ENCODE measurements at regions not wholly inside any gene's neighbourhood (a gene's known extent, or its start where the extent isn't known, plus 50 kb on each side); places are given as distances from the start of the nearest gene placed in this dataset.
"Not testable (repeated sequence)": the region's sequence is repeated elsewhere in the genome, so short reads cannot be mapped to it uniquely, and the experiment has no call there.

DNA sequence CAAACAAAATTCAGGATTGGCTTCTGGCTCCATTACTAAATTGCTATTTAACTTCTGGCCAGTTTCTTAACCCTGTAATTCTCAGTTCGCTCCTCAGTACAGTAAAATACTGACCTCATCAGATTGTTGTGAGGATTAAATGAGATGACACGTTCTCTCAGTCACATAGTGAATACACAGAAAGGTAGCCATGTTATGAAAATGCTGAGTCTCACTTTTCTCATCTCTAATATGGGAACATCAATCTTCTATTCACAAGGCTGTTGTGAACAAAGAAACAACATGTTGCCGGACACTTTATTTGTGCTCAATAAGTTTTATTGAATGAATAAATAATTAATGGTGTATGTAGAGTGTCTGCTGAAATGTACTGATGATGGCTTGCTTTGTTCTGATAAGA is 924.5 kb upstream of the GOT2 start:
- no peak for DNase-seq

DNA sequence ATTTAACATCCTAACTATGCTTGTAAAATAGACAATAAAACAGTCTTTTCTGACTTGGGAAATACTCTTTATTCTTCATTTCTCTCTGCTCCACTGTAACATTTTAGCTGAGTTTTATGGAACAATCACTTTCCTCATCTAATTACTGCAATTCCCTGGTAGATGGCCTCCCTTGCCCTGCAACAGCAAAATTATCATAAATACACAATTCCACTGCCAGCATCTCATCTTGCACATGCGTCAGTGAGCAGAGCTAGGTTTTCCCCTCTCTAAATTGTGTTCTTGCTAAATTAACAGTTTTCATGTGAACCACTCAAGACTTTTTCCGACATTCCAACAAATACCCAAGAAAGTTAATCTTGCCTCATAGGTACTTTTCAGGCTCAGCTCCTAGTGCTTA is 920.9 kb upstream of the GOT2 start:
- no peak for DNase-seq

DNA sequence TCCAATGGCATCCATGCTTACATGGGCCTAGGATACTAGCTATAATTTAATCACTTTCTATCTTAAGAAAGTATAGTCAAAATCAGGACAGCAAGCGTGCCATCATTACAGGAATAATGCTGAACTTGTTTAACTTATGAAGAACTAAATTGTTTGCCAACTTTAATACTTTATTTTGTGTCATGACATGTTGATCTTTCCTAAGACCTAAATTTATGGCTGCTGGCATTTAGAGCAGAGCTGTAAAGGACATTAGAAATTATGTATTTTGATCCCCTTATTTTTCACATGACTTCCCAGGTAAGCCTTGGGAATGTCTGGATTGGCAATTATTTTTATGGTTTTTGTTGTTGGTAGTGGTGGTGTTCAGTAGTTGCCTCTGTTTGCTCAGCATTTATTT is 920.3 kb upstream of the GOT2 start:
- DNase-seq, result no peak

DNA sequence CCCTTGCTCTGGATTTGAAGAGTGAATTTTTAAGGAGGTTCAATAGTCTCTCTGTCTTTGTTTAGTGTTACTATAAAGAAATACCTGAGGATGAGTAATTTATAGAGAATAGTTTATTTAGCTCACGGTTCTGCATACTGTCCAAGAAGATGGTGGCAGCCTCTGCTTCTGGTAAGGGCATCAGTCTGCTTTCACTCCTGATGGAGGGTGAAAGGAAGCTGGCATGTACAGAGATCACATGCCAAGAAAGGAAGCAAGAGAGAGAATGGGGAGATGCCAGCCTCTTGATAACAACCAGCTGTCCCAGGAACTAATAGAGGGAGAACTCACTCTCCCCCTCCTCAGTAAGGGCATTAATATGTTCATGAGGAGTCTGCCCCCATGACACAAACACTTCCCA is 917.5 kb upstream of the GOT2 start:
- no peak for DNase-seq

DNA sequence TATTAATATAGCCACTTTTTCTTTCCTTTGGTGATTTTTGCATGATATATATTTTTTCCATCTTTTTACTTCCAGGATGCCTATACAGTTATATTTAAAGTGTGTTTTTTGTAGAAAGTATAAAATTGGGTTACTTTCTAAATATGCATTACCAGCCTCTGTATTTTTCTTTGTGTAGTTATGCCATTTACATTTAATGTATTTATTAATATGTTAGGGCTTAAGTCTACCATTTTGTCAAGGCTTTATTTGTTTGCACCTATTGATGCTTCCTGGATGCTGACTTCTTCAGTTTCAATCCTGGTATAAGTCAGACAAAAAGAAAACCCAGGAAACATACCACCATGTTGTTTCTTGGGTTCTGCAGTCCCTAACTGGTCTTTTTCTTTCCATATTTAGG is 911.1 kb upstream of the GOT2 start:
- no peak for DNase-seq

DNA sequence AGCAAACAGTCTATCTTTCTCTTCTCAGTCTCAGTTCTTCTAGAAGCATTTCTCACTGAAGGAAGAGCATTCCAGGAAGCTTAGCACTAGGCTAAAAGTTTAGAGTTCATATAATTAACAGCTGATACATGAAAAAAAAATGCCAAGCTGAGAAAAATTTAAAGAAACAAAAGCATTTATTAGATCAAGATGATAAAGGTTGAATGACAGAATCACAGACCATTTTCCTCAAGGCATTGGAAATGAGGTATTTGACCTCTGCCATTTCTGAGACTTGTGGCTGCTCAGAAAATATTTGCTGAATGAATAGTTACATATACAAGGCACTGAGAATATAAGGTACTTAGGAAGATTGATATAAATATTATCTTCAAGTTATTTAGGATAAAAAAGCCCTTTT is 901.6 kb upstream of the GOT2 start:
- no peak for DNase-seq

DNA sequence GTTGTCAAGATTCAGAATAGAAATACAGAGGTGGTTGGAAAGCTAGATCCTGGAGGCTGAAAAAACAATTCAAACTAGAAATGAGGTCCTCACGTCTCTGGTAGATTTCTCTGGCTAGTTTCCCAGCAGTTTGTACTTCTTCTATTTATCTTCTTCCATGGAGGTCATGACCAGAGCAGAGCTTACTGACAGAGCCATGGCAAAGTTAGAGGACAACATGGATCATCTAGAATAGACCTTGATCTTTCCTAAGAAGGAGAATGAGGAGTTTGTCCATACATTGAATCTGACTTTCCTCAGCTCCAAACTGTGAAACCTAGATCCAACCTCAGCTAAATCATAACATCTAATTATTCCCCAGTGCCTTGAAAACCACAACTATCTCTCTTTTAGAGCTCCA is 900.8 kb upstream of the GOT2 start:
- no peak for DNase-seq

DNA sequence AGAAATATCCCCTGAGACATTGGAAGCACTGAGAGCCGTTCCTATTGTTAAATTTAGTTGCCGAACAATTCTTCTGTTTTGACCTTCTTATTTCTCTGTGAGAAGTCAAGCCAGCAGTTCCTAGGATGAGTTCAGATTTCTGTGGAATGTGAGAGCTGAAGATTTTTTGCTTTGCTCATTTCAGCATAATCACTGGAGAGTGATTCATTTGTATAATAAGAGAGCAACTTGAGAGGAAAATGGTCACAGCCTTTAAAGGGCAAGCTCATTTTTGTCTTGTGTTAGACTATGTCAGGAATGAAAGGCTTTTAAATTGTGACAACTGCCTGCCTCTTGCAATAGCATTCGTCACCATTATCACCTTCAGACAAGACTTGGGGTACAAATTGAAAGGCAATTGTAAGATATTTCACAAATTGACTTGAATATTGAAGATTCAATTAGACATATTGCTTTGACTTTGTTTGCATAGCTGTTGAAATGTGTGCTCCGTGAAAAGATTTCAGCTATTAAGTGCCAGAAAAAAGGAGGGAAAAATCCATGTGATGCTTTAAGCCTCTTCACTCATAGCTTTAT is 900.0 kb upstream of the GOT2 start:
- no peak for DNase-seq

DNA sequence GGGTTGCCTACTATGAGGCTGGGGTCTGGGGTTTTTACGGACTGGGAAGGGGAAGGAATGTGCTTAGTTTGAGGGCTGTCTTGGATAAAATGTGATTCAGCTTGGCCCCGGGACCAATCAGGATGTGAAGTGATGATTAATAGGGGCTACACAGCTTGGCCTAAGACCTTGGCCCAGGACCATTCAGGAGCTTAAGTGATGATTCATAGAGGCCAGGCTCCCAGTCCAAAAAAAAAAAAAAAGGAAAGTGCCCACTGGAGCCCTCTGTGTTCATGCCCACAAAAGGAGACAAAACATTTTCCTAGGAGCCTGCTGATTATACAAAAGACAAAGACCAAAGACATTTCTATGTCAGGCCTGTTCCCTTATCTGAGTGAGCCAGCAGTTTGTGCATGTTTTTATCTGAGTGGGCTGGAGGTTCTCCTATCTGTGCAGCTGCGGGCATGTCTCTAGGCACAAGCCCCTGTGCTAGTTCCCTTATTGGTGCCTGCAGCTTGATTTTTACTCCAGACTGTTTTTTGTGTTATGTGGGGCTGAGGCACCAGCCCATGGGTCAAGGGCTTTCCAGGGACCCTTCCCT is 898.2 kb upstream of the GOT2 start:
- DNase-seq, result no peak

DNA sequence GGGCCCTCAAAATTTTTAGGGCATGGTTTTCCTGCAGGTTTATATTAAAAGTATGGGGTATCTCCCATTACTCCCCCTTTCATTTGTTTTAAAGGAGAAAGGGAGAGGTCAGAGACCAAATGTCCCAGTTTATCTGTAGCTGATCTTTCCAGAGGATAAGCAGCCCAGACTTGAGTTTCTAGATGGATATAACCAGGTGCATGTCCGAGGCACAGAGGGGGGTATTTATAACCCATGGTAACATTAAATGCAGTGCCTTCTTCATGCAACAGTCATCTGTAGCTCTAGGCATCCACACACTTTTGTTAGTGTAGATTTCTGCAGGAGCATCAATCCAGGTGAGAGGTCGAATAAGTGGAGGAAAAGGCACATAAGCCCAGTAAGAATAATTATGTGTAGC is 890.3 kb upstream of the GOT2 start:
- DNase-seq, result not testable (repeated sequence)

DNA sequence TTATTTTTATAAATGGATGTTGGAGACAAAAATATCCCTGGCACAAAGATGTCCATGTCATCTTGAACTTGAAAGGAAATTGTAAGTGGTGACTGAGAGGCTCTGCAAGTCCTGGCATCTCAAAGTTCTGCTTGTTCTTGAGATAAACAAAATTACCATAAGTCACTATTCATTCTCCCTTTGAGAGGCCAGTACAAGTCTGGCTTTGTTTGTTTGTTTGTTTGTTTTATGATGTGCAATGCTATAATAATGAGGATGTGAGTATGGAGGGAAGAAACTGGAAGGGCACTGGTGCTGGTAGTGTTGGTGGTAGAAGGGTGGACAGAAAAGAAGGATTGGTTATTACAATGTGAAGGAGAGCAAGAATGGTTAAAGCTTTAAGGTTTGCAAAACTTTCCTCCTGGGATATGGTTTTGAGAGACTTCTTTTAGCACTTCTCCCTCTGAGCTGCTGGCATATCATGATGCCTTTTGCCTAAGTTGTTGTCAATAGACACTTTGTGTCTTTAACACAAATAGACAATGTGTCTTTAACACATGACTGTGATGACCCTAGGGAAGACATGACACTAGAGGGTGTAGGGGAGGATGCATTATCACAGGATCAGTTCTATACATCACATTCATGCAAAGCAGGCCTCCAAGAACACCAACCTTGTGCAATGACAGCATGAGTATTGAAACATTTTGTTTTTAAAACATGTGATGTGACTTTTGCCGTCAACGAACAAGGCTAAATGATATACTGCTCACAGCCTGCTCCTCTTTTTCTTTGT is 880.5 kb upstream of the GOT2 start:
- no peak for DNase-seq

DNA sequence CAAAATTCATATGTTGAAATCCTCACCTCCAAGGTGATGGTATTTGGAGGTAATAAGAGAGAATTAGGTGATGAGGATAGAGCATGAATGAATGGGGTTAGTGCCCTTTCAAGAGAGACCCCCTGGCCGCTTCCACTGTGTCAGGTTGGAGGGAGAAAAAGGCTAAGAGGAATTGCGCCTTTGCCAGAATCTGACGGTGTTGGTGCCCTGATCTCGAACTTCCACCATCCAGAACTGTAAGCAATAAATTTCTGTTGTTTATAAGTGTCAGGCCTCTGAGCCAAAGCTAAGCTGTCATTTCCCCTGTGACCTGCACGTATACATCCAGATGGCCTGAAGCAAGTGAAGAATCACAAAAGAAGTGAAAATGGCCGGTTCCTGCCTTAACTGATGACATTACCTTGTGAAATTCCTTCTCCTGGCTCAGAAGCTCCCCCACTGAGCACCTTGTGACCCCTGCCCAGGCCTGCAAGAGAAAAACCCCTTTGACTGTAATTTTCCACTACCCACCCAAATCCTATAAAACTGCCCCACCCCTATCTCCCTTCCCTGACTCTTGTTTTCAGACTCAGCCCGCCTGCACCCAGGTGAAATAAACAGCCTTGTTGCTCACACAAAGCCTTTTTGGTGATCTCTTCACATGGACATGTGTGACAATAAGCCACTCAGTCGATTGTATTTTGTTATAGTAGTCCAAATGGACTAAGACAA is 878.9 kb upstream of the GOT2 start:
- not testable (repeated sequence) for DNase-seq

DNA sequence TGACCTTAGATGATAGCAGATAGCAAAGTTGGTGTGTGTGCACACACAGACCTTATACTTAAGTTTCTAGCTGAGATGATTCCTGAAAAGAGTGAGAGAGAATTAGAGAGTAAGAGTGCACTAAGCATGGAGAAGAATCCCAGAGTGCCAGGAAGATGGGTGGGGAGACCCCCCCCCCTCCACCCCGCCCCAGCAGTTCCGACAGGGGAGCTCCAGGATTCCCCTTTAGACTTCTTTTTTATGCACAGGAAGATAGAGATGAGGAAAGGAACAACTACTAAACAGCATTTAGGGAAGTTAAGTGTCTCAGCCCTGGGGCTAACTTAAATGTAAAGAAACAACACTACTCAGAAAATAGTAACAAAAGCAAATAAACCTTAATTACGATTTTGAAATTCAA is 878.0 kb upstream of the GOT2 start:
- no peak for DNase-seq

DNA sequence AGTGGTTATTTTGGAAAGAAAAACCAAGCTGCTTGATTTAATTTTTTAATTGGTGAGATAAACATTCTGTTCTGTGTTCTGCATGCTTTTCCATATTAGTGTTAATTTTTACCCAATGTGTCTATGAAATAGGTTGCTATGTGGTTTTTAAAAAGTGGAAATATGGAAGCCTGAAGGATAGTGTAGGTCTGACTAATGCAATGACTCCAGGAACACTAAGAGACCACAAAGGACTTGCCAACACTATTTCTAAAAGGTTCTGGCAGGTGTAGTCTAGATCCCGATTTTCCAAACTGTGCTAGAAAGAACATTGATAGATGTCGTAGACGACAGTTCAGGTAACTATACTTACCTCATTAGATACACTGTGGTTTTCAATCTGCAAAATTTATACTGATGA is 877.4 kb upstream of the GOT2 start:
- DNase-seq, result no peak

DNA sequence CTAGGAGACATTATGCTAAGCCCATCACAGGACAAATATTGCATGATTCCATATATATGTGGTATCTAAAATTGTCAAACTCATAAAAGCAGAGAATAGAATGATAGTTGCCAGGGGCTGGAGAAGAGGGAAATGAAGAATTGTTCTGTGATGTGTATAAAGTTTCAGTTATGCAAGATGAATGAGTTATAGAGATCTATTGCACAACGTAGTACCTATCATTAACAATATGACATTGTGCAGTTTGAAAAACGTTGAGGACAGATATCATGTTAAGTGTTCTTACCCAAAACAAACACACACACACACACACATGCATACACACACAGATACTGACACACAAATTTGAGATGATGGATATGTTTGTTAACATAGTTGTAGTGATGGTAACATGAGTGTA is 871.6 kb upstream of the GOT2 start:
- DNase-seq, result no peak

DNA sequence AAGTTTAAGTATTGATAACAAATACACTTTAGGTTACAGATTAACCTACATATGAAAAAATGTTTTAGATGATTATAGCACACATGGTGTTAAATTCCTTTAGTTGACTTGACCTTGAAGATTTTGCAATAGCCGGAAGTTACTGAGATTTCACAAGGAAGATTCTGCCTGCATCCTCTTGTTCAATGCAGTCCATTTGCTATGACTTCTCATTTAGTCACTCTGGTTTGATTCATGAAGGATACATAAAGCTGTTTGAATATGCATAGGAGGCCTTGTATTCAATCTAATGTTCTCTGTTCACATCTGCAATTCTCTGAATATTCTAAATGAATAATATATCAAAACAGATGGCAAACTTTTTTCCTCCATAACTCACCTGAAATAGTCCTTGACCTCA is 870.2 kb upstream of the GOT2 start:
- no peak for DNase-seq

DNA sequence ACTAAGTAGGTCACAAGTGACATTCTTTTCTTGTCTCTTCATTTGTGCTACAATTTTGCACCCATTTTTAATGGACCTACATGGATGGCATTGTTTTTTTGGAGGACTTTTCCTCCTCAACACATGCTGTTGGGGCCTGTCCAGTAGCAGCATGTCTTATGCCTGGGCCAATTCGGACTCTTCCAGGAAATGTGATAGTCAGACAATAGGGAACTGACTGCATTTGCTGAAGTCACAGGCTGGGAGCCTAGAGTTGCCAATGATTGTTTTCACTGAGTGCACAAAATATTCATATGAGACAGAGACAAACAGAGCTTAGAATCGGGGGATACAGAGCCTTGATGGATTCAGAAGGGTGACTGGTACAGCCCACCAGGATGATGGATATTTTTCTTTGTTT is 867.3 kb upstream of the GOT2 start:
- DNase-seq, result no peak

DNA sequence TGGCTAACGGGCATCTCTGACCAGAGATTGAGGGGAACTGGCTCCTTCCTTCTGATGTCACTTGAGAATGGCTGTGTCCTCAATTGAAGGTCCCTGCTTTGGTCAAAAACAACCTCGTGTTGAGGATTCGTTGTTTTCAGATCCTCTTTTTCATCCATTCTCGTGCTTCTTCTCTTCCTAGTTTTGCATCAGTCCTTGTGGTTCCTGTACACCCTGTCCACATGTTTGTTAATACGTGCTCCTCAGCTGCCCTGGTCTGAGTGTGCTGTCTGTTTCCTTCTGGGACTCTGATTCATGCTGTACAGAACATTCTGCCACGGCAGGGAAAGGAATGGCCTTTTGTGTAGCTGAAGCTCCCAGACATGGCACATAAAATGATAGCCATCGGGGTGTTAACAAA is 863.2 kb upstream of the GOT2 start:
- no peak for DNase-seq

DNA sequence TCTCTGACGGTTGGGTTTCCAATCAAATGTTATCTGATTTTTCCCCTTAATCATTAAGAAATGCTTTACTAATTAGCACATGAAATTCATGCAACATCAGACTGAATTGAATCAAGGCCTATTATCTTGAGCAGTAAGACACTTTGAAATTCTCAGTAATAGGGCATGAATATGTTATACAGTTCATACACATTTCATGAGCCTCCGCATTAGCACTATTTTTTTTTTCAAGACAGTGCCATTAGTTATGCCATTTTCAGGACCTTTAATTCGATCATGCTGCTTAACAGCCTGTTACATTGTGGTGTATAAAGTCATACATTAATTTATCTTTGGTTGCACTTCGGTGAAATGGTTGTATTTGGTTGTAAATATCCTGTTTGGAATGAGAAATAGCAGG is 862.6 kb upstream of the GOT2 start:
- DNase-seq, result no peak

DNA sequence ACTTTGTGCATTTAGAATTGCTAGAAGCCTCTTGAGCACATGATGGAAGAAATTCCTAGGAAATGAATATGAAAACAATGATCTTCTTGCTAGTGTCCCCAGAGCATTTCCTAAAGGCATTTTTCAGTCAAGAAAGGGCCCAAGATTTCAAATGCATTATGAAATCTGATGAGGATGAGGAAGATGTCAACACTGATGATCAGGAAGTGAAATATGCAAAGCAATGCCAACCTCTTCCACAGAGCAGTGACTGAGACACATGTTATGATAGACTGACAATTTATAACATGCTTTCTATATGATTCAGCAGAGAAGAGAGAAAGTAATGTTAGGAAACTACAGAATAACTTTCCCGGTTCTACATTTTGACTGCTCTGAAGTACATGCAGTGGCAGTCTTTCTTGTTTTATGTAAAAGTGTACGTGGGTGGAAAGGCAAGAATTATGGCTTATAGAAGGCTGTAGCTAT is 859.1 kb upstream of the GOT2 start:
- no peak for DNase-seq

DNA sequence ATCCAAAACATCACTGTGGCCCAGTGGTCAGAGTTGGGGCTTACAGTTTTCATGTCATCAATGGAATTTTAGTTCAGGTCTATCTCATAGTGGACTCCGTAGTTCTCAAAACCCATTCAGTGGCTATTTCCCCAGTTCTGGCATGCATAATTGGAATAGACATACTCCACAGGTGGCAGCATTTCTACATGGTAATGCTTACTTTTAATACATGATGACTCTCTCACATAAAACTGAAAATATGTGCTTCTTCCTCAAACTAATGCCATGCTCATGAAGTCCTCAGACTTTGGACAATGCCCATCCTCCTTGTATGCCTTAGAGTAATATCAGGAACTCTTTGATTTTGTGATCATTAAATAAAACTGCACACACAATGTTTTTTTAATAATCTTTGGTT is 857.4 kb upstream of the GOT2 start:
- DNase-seq, result no peak

DNA sequence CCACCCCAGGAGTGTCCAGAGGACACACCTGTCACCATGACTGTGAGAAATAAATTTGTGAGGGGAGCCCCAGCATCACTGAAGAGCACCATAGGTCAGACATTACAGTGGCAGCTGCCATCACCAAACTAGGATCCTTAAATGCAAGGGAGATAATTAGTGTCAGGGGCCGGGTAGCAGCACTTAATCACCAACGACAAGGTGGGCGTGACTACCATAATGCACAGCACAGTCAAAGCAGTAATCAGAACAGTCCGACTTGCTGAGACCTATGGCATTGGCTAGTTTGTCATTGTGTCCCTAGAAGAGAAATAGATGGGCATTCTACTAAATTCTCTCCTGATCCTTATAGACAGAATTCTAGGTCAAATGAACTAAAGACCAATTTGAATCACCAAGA is 856.7 kb upstream of the GOT2 start:
- DNase-seq, result no peak

DNA sequence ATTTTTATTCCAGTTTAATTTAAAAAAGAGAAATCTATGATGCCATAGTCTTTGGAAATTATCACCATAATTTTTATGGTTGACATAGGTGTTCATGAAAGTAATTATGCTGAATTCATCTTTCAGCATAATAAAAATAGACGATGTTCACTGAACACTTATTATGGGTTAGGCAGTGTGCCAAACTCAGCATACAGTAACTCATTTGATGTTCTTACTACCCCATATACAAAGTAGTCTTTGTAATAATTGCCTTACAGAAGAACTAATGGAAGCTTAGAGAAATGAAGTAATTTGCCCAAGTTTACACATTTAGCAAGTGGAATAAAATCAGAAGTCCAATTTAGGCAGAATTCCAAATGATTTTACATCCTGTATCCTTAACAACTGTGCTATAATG is 852.2 kb upstream of the GOT2 start:
- no peak for DNase-seq

DNA sequence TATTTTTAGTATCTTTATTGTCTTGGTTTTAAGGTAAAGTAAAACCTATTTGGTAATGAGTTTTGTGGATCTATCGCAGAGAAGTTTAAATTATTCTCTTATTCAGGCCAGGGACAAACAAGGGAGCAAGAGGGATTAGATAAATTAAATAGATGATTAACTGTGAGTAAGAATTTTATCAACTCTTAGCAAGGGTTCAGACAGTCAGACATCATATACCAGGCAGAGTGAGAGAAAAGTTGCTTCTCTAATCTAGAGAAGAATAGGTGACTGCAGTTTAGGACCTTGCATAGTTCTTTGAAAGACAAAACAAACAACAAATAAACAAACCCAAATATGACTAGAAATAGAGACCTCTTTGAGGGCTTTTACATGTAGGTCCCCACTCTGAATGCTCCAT is 840.2 kb upstream of the GOT2 start:
- no peak for DNase-seq

Data from DMS153 (cell line).